ENCODE measurements at regions not wholly inside any gene's neighbourhood (a gene's known extent, or its start where the extent isn't known, plus 50 kb on each side); places are given as distances from the start of the nearest gene placed in this dataset.
"Not testable (repeated sequence)": the region's sequence is repeated elsewhere in the genome, so short reads cannot be mapped to it uniquely, and the experiment has no call there.

GRCh38 chr10:25748509-25748908 lies 185.5 kb upstream of the MYO3A start:
- no peak for TF ChIP-seq POLR2A (IDR thresholded peaks at IDR 0.05)
- no peak for TF ChIP-seq EP300 (IDR thresholded peaks at IDR 0.05)
- no peak for TF ChIP-seq CTCF (IDR thresholded peaks at IDR 0.05)
- no peak overlapping the region for H3K4me3 ChIP-seq
- intact Hi-C loops (cut with DNase I): no loop called here
- H3K27ac ChIP-seq: no peak overlapping the region
- no peaks in the 10 kb centered on the region for H3K27me3 ChIP-seq
- WGBS, 3 donors: 86 to 88% (median 86%) methylated on average over 4 of the region's 4 CpGs
- no peaks in the 10 kb centered on the region for H3K36me3 ChIP-seq
- no peaks in the 10 kb centered on the region for H3K4me1 ChIP-seq (ENCODE audit: insufficient read depth)
- no peak for DNase-seq
- H3K9me3 ChIP-seq: no peaks in the 10 kb centered on the region

DNA sequence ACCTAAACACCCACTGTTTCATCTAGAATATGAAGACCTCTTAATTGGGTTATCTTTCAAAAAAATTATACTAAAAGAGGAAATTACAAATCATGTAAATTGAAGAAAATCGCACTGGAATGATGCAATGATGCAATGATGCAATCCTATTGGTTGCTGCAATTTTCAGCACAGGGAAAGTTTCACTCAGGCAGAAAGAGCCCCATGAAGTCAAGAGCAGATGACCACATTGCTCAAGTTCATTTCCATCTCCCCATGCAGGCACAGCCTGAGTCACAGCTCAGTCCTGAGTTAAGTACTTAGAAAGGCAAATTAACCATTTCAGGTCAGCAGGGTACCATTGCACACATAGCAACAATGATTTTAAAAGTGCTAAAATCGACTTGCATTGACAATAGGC lies 180.3 kb upstream of the MYO3A start:
- DNase-seq: no peak
- Histone ChIP-seq H3K27ac (no peak overlapping the region), H3K4me3 (no peak overlapping the region), H3K4me1 (ENCODE audit: insufficient read depth) (no peaks in the 10 kb centered on the region), H3K36me3 (no peaks in the 10 kb centered on the region), H3K9me3 (no peaks in the 10 kb centered on the region), H3K27me3 (no peaks in the 10 kb centered on the region)
- intact Hi-C loops (cut with DNase I): no loop called here
- no peak for TF ChIP-seq CTCF (IDR thresholded peaks at IDR 0.05)
- no peak for TF ChIP-seq EP300 (IDR thresholded peaks at IDR 0.05)
- no peak for TF ChIP-seq POLR2A (IDR thresholded peaks at IDR 0.05)
- 55 to 67% (median 62%) methylated on average over 2 of the region's 2 CpGs for WGBS, 3 donors

DNA sequence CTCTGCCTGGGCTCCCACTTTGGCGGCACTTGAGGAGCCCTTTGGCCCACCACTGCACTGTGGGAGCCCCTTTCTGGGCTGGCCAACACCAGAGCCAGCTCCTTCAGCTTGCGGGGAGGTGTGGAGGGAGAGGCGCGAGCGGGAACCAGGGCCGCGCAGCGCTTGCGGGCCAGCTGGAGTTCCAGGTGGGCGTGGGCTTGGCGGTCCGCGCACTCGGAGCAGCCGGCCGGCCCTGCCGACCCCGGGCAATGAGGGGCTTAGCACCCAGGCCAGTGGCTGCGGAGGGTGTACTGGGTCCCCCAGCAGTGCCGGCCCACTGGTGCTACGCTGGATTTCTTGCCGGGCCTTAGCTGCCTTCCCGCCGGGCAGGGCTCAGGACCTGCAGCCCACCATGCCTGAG lies 178.2 kb upstream of the MYO3A start:
- 93 to 96% (median 93%) methylated on average over 22 to 24 of the region's 24 CpGs for WGBS, 3 donors
- H3K36me3 ChIP-seq; intact Hi-C loops (cut with DNase I); H3K4me1 ChIP-seq (ENCODE audit: insufficient read depth); H3K27ac ChIP-seq; DNase-seq; H3K4me3 ChIP-seq; H3K27me3 ChIP-seq; H3K9me3 ChIP-seq: not testable (repeated sequence)

- no peaks in the 10 kb centered on the region for H3K9me3 ChIP-seq
- H3K27ac ChIP-seq: no peak overlapping the region
- H3K27me3 ChIP-seq: no peaks in the 10 kb centered on the region
- TF ChIP-seq POLR2A (IDR thresholded peaks at IDR 0.05): no peak
- TF ChIP-seq CTCF (IDR thresholded peaks at IDR 0.05): no peak
- TF ChIP-seq EP300 (IDR thresholded peaks at IDR 0.05): no peak
- no peak for DNase-seq
- WGBS, 3 donors: 88 to 94% (median 94%) methylated on average over 24 of the region's 24 CpGs
- intact Hi-C loops (cut with DNase I): no loop called here
- H3K4me1 ChIP-seq (ENCODE audit: insufficient read depth): no peaks in the 10 kb centered on the region
- no peak overlapping the region for H3K4me3 ChIP-seq
- H3K36me3 ChIP-seq: no peaks in the 10 kb centered on the region
These were observed 177.2 kb upstream of the MYO3A start for GRCh38 chr10:25756784-25757183.

GRCh38 chr10:25758041-25758457 lies 176.0 kb upstream of the MYO3A start:
- H3K4me3 ChIP-seq: no peak overlapping the region
- no peaks in the 10 kb centered on the region for H3K36me3 ChIP-seq
- DNase-seq: no peak
- intact Hi-C loops (cut with DNase I): no loop called here
- H3K27ac ChIP-seq: no peak overlapping the region
- H3K4me1 ChIP-seq (ENCODE audit: insufficient read depth): no peaks in the 10 kb centered on the region
- TF ChIP-seq EP300 (IDR thresholded peaks at IDR 0.05) (no peak), CTCF (IDR thresholded peaks at IDR 0.05) (no peak), POLR2A (IDR thresholded peaks at IDR 0.05) (no peak)
- H3K9me3 ChIP-seq: no peaks in the 10 kb centered on the region
- H3K27me3 ChIP-seq: no peaks in the 10 kb centered on the region
